ENCODE measurements at regions not wholly inside any gene's neighbourhood (a gene's known extent, or its start where the extent isn't known, plus 50 kb on each side); places are given as distances from the start of the nearest gene placed in this dataset.

DNA sequence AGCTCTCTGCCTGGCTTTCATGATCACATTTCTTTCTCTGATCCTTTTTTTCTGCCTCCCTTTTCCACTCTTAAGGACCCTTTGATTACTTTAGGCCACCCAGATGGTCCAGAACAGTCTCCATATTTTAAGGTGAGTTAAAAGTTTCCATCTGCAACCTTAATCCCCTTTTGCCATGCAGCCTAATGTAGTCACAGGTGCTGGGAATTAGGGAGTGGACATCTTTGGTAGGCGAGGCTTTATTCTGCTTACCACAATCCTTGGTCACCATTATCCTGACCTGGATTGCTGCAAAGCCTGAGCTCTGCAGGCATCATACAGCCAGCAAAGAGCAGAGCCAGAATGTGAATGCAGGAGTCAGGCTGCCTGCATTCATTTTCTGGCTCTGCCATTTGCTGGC, 95.9 kb downstream of the XCL2 start:
- Histone ChIP-seq H3K4me3 (ENCODE audit: low read length) (no peak overlapping the region), H3K36me3 (replicated peaks; ENCODE audit: low read depth, low read length) (no peaks in the 10 kb centered on the region), H3K9me3 (ENCODE audit: insufficient read depth, low read length) (no peaks in the 10 kb centered on the region), H4K20me1 (ENCODE audit: insufficient read depth, low read length) (no peaks in the 10 kb centered on the region), H3K4me1 (ENCODE audit: low read length) (no peaks in the 10 kb centered on the region), H2AFZ (ENCODE audit: low read depth, low read length) (no peak overlapping the region), H3K27ac (ENCODE audit: low read length) (no peak overlapping the region), H3K27me3 (ENCODE audit: low read depth, low read length) (peaks cover 14% of the 10 kb centered on the region), H3K79me2 (ENCODE audit: low read length) (no peaks in the 10 kb centered on the region), H3K9ac (ENCODE audit: low read length) (no peak overlapping the region), H3K4me2 (ENCODE audit: low read length) (no peak overlapping the region)
- TF ChIP-seq EZH2phosphoT487 (IDR thresholded peaks at IDR 0.05; ENCODE audit: low read depth) = no peak
- TF ChIP-seq, protein P1, sequence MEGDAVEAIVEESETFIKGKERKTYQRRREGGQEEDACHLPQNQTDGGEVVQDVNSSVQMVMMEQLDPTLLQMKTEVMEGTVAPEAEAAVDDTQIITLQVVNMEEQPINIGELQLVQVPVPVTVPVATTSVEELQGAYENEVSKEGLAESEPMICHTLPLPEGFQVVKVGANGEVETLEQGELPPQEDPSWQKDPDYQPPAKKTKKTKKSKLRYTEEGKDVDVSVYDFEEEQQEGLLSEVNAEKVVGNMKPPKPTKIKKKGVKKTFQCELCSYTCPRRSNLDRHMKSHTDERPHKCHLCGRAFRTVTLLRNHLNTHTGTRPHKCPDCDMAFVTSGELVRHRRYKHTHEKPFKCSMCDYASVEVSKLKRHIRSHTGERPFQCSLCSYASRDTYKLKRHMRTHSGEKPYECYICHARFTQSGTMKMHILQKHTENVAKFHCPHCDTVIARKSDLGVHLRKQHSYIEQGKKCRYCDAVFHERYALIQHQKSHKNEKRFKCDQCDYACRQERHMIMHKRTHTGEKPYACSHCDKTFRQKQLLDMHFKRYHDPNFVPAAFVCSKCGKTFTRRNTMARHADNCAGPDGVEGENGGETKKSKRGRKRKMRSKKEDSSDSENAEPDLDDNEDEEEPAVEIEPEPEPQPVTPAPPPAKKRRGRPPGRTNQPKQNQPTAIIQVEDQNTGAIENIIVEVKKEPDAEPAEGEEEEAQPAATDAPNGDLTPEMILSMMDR (IDR thresholded peaks at IDR 0.05; ENCODE audit: low read depth, low read length) = no peak

DNA sequence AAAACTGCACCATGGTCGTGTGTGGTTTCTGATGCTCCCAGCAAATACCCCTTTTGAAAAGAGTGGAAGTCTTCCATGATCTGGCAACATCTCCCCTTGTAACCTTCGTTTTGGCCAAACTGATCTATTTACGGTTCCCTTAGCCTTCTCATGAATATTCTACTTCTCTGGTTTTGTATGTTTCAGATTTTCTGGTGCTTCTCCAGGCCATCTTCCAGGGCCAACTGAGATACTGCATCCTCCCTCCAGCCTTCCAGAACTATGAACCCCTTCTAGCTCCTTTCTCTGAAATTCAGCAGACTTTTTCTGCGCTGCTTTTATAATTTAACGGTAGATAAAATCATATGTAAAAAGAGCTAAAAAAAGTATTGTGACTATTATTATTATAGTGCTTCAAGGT, 97.7 kb downstream of the XCL2 start:
- no peaks in the 10 kb centered on the region for H3K79me2 ChIP-seq (ENCODE audit: low read length)
- no peak overlapping the region for H3K9ac ChIP-seq (ENCODE audit: low read length)
- H2AFZ ChIP-seq (ENCODE audit: low read depth, low read length) = no peak overlapping the region
- H3K9me3 ChIP-seq (ENCODE audit: insufficient read depth, low read length) = no peaks in the 10 kb centered on the region
- no peaks in the 10 kb centered on the region for H4K20me1 ChIP-seq (ENCODE audit: insufficient read depth, low read length)
- no peak overlapping the region for H3K4me3 ChIP-seq (ENCODE audit: low read length)
- TF ChIP-seq, protein P1 (IDR thresholded peaks at IDR 0.05; ENCODE audit: low read depth, low read length) = no peak
- no peak for TF ChIP-seq EZH2phosphoT487 (IDR thresholded peaks at IDR 0.05; ENCODE audit: low read depth)
- H3K36me3 ChIP-seq (replicated peaks; ENCODE audit: low read depth, low read length) = no peaks in the 10 kb centered on the region
- H3K4me2 ChIP-seq (ENCODE audit: low read length) = no peak overlapping the region
- H3K27me3 ChIP-seq (ENCODE audit: low read depth, low read length) = peaks cover 21% of the 10 kb centered on the region
- no peaks in the 10 kb centered on the region for H3K4me1 ChIP-seq (ENCODE audit: low read length)
- no peak overlapping the region for H3K27ac ChIP-seq (ENCODE audit: low read length)

DNA sequence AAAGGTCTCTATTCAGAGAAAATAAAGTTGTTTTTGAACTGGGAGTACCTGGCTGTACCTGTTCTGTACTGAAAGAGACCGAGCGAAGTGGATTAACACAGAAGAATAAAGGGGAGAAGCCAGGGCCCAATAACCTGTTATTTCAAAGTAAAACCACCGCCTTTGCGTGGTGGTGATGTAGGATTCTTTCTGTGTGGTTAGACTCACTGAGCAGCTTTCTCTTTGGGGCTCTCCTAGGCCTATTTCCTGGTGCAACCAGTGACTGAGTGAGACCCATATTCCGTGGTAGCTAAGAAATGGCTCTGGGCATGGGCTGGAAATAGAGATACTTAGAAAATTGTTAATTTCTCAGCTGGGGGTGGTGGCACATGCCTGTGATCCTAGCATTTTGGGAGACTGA, 99.9 kb downstream of the XCL2 start:
- no peak overlapping the region for H3K27ac ChIP-seq (ENCODE audit: low read length)
- H3K4me2 ChIP-seq (ENCODE audit: low read length) = no peak overlapping the region
- H2AFZ ChIP-seq (ENCODE audit: low read depth, low read length) = no peak overlapping the region
- no peaks in the 10 kb centered on the region for H4K20me1 ChIP-seq (ENCODE audit: insufficient read depth, low read length)
- no peaks in the 10 kb centered on the region for H3K36me3 ChIP-seq (replicated peaks; ENCODE audit: low read depth, low read length)
- no peaks in the 10 kb centered on the region for H3K9me3 ChIP-seq (ENCODE audit: insufficient read depth, low read length)
- peaks cover 28% of the 10 kb centered on the region for H3K27me3 ChIP-seq (ENCODE audit: low read depth, low read length)
- no peak overlapping the region for H3K9ac ChIP-seq (ENCODE audit: low read length)
- H3K79me2 ChIP-seq (ENCODE audit: low read length) = no peaks in the 10 kb centered on the region
- TF ChIP-seq, protein P1 (IDR thresholded peaks at IDR 0.05; ENCODE audit: low read depth, low read length) = no peak
- no peak for TF ChIP-seq EZH2phosphoT487 (IDR thresholded peaks at IDR 0.05; ENCODE audit: low read depth)
- no peak overlapping the region for H3K4me3 ChIP-seq (ENCODE audit: low read length)
- H3K4me1 ChIP-seq (ENCODE audit: low read length) = peaks cover 5% of the 10 kb centered on the region

DNA sequence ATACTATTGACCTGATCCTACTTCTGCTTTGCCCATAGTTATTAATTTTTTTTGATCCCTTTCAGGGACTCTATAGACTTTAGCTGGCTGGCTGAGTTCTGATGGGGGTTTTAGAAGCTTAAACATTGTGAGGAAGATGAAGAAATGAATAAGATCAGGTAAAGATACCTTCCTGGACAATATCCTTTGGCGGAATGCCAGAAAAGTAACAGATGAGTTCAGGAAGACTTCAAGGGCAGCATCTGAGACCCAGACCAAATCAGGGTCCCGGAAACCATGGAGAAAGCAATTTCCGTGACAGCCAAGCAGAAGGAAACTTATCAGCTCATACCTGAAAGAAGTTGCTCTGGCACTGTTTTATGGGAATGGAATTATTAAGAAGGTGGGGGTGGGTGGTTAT, 100.4 kb downstream of the XCL2 start:
- H2AFZ ChIP-seq (ENCODE audit: low read depth, low read length) = no peak overlapping the region
- H3K36me3 ChIP-seq (replicated peaks; ENCODE audit: low read depth, low read length) = no peaks in the 10 kb centered on the region
- H3K27me3 ChIP-seq (ENCODE audit: low read depth, low read length) = peaks cover 28% of the 10 kb centered on the region
- no peak overlapping the region for H3K4me2 ChIP-seq (ENCODE audit: low read length)
- no peak overlapping the region for H3K27ac ChIP-seq (ENCODE audit: low read length)
- no peaks in the 10 kb centered on the region for H3K9me3 ChIP-seq (ENCODE audit: insufficient read depth, low read length)
- H3K4me3 ChIP-seq (ENCODE audit: low read length) = no peak overlapping the region
- H3K79me2 ChIP-seq (ENCODE audit: low read length) = no peaks in the 10 kb centered on the region
- TF ChIP-seq, protein P1 (IDR thresholded peaks at IDR 0.05; ENCODE audit: low read depth, low read length) = no peak
- no peak for TF ChIP-seq EZH2phosphoT487 (IDR thresholded peaks at IDR 0.05; ENCODE audit: low read depth)
- H3K4me1 ChIP-seq (ENCODE audit: low read length) = peaks cover 5% of the 10 kb centered on the region
- H3K9ac ChIP-seq (ENCODE audit: low read length) = no peak overlapping the region
- no peaks in the 10 kb centered on the region for H4K20me1 ChIP-seq (ENCODE audit: insufficient read depth, low read length)
